DOHH2 (cell line): ENCODE measurements at regions not wholly inside any gene's neighbourhood (a gene's known extent, or its start where the extent isn't known, plus 50 kb on each side); places are given as distances from the start of the nearest gene placed in this dataset.

ENCODE experiments used
- CTCF ChIP-seq: fragments of 200-600 bp; sonication (generic); IDR thresholded peaks from one replicate; pipeline ENCODE4 v1.5.1; 2014; ENCODE audit warnings: antibody characterized with exemption, mild to moderate bottlenecking, low read depth, low read length; ENCODE audit not compliant: poor library complexity, severe bottlenecking
- EZH2phosphoT487 ChIP-seq: fragments of 200-600 bp; sonication (generic); IDR thresholded peaks from 2 replicates; pipeline ENCODE4 v1.6.1; 2017; ENCODE audit warnings: borderline replicate concordance, mild to moderate bottlenecking, antibody characterized with exemption, low read length, moderate library complexity, mixed read lengths

GRCh38 chr17:14641117-14641516 lies 340.2 kb downstream of the HS3ST3B1 start:
- TF ChIP-seq CTCF (no peak), EZH2phosphoT487 (no peak)
